ENCODE measurements at regions not wholly inside any gene's neighbourhood (a gene's known extent, or its start where the extent isn't known, plus 50 kb on each side); places are given as distances from the start of the nearest gene placed in this dataset.

GRCh38 chr13:97171136-97171535, 51.0 kb upstream of the MBNL2 start:
- Mint-ChIP-seq H3K36me3 (ENCODE audit: low read depth) (peaks cover 2% of the 10 kb centered on the region), H3K27me3 (peaks cover 6% of the 10 kb centered on the region), H3K9me3 (ENCODE audit: low read depth) (no peaks in the 10 kb centered on the region), H3K4me1 (no peaks in the 10 kb centered on the region), H3K27ac (no peak overlapping the region), H3K4me3 (no peak overlapping the region)
- intact Hi-C loops (cut with DNase I, micrococcal nuclease), result no loop called here
- CTCF ChIA-PET, result interaction anchor here (1.3 kb wide), 1 partner anchor 62 kb away, joined by 5 read pairs; no protein-coding TSS in a partner anchor
- no peak for ATAC-seq
- no peak for DNase-seq
- POLR2A ChIA-PET, result no interaction called here
